Right lobe of liver (tissue), 6 donors: ENCODE measurements at regions not wholly inside any gene's neighbourhood (a gene's known extent, or its start where the extent isn't known, plus 50 kb on each side); places are given as distances from the start of the nearest gene placed in this dataset.

Experiments used
- ATAC-seq, 4 donors: fragments of 200-7000 bp; cut with Tn5 transposase; one replicate each; pipeline ENCODE4 v1.9.1; 2020; ENCODE audit warnings: mild to moderate bottlenecking in 4 of 4, moderate library complexity in 4 of 4
- DNase-seq, 3 donors: peaks; one replicate each; pipeline ENCODE4 v3.0.0-alpha.2; 2020
- H3K27ac ChIP-seq, 3 donors: fragments of 200-600 bp; one replicate each; pipeline ENCODE4 v1.8.0; 2022
- H3K27me3 ChIP-seq, 2 donors: fragments of 200-600 bp; one replicate each; pipeline ENCODE4 v1.8.0; 2022
- H3K36me3 ChIP-seq, 4 donors: fragments of 200-600 bp; sonication (generic) in 1 of 4; one replicate each; pipeline versions ENCODE4 v1.5.1 to v1.8.0; 2017 to 2022; ENCODE audit warnings: control low read depth in 1 of 4
- H3K4me1 ChIP-seq, 4 donors: fragments of 200-600 bp; sonication (generic) in 1 of 4; one replicate each; pipeline versions ENCODE4 v1.5.1 to v1.8.0; 2017 to 2022; ENCODE audit warnings: control low read depth in 1 of 4
- H3K4me3 ChIP-seq, 3 donors: fragments of 200-600 bp; one replicate each; pipeline ENCODE4 v1.8.0; 2022
- H3K9me3 ChIP-seq, 4 donors: fragments of 200-600 bp; sonication (generic) in 1 of 4; one replicate each; pipeline versions ENCODE4 v1.5.1 to v1.8.0; 2017 to 2022; ENCODE audit warnings: control low read depth in 1 of 4
- POLR2A ChIP-seq: fragments of 450-650 bp; IDR thresholded peaks from one replicate; pipeline ENCODE4 v1.6.1; 2017; ENCODE audit warnings: antibody characterized with exemption, mild to moderate bottlenecking
- WGBS: methylation state at CpG from one replicate; pipeline ENCODE4 v1.1.6; 2018; ENCODE audit warnings: low coverage, low lambda C conversion rate; ENCODE audit not compliant: insufficient coverage; ENCODE audit errors: missing lambda C conversion rate; 5-methylcytosine and 5-hydroxymethylcytosine counted together
- intact Hi-C, 2 donors: fragments of 100-400 bp; cut with DNase I; formaldehyde crosslinking; loops; one replicate each; pipeline versions ENCODE4 v1.11.2 to v1.14.1; 2022
- TF ChIP-seq, protein P1 (sequence below), 4 donors: fragments of 200-600 bp in 3 of 4; fragments of 450-650 bp in 1 of 4; IDR thresholded peaks; one replicate each; pipeline versions ENCODE4 v1.5.1 to v1.8.0; 2016 to 2022; ENCODE audit warnings: antibody characterized with exemption in 4 of 4, mild to moderate bottlenecking in 2 of 4
- donor health status: DM: no; HTN: yes; CAD: no.
- donor health status: DM: no; HTN: no; CAD: no.
- donor health status: DM: no; HTN: no; CAD: no.
- donor health status: DM: no; HTN: yes; CAD: no.
- donor health status: DM: no; HTN: yes; CAD: no.

DNA sequence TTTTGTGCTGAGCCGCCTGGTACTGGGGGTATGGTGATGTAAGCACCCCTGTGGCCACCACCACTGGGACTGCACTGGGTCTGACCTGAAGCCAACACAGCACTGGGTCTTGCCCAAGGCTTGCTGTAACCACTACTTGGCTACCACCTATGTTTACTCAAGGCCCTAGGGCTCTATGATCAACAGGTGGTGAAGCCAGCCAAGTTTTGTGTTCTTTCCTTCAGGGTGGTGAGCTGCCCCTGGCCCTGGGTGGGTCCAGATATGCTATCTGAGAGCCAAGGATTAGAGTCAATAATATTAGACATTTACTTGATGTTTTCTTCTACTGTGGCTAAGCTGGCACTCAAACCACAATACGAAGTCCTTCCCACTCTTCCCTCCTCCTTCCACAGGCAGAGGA is 55.1 kb upstream of the PAGE4 start:
- Histone ChIP-seq H3K27ac (no peak overlapping the region), H3K27me3 (no peaks in the 10 kb centered on the region), H3K9me3 (no peaks in the 10 kb centered on the region), H3K4me1 (no peaks in the 10 kb centered on the region), H3K36me3 (no peaks in the 10 kb centered on the region), H3K4me3 (no peak overlapping the region)
- no peak for DNase-seq
- TF ChIP-seq POLR2A = no peak
- TF ChIP-seq, protein P1, sequence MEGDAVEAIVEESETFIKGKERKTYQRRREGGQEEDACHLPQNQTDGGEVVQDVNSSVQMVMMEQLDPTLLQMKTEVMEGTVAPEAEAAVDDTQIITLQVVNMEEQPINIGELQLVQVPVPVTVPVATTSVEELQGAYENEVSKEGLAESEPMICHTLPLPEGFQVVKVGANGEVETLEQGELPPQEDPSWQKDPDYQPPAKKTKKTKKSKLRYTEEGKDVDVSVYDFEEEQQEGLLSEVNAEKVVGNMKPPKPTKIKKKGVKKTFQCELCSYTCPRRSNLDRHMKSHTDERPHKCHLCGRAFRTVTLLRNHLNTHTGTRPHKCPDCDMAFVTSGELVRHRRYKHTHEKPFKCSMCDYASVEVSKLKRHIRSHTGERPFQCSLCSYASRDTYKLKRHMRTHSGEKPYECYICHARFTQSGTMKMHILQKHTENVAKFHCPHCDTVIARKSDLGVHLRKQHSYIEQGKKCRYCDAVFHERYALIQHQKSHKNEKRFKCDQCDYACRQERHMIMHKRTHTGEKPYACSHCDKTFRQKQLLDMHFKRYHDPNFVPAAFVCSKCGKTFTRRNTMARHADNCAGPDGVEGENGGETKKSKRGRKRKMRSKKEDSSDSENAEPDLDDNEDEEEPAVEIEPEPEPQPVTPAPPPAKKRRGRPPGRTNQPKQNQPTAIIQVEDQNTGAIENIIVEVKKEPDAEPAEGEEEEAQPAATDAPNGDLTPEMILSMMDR (IDR thresholded peaks at IDR 0.05) = no peak
- peak in 1 of 4 donors; percentile 42 for ATAC-seq
- 64% methylated on average over 2 of the region's 2 CpGs for WGBS
- intact Hi-C loops = no loop called here

GRCh38 chrX:49767236-49767635 is 61.9 kb upstream of the PAGE4 start:
- H3K4me1 ChIP-seq = no peaks in the 10 kb centered on the region
- TF ChIP-seq POLR2A = no peak
- TF ChIP-seq, protein P1 (IDR thresholded peaks at IDR 0.05) = no peak
- WGBS = 80% methylated on average over 1 of the region's 1 CpG
- H3K27me3 ChIP-seq = no peaks in the 10 kb centered on the region
- ATAC-seq = no peak
- intact Hi-C loops = no loop called here
- H3K27ac ChIP-seq = no peak overlapping the region
- DNase-seq = no peak
- no peaks in the 10 kb centered on the region for H3K9me3 ChIP-seq
- H3K36me3 ChIP-seq = no peaks in the 10 kb centered on the region
- H3K4me3 ChIP-seq = no peak overlapping the region

GRCh38 chrX:49762175-49762720 is 66.5 kb upstream of the PAGE1 start:
- Histone ChIP-seq H3K4me3 (no peak overlapping the region), H3K9me3 (no peaks in the 10 kb centered on the region), H3K27ac (no peak overlapping the region), H3K36me3 (no peaks in the 10 kb centered on the region), H3K4me1 (no peaks in the 10 kb centered on the region), H3K27me3 (no peaks in the 10 kb centered on the region)
- WGBS = 45% methylated on average over 2 of the region's 2 CpGs
- ATAC-seq (no peak), DNase-seq (no peak)
- intact Hi-C loops = no loop called here
- no peak for TF ChIP-seq POLR2A
- TF ChIP-seq, protein P1 (IDR thresholded peaks at IDR 0.05) = no peak

GRCh38 chrX:49761481-49761880 is 65.7 kb upstream of the PAGE1 start:
- no peaks in the 10 kb centered on the region for H3K36me3 ChIP-seq
- DNase-seq (no peak), ATAC-seq (peak in 3 of 4 donors; percentile 61 to 63 (median 62))
- peaks cover 0 to 1% of the 10 kb centered on the region in 2 donors for H3K27me3 ChIP-seq
- no peaks in the 10 kb centered on the region for H3K4me1 ChIP-seq
- H3K27ac ChIP-seq = no peak overlapping the region
- WGBS = 0% methylated on average over 2 of the region's 2 CpGs
- H3K4me3 ChIP-seq = no peak overlapping the region
- H3K9me3 ChIP-seq = no peaks in the 10 kb centered on the region
- no peak for TF ChIP-seq POLR2A
- TF ChIP-seq, protein P1 (IDR thresholded peaks at IDR 0.05) = peak; percentile 42 to 59 (median 50)
- intact Hi-C loops = no loop called here
